Loucy (cell line): ENCODE measurements at regions not wholly inside any gene's neighbourhood (a gene's known extent, or its start where the extent isn't known, plus 50 kb on each side); places are given as distances from the start of the nearest gene placed in this dataset.

Source experiments
- H2AFZ ChIP-seq: fragments of 200-600 bp; sonication (generic); 2 replicates; pipeline ENCODE4 v1.6.0; 2016; ENCODE audit warnings: antibody characterized with exemption, mild to moderate bottlenecking, low read length, moderate library complexity
- H3F3A ChIP-seq: fragments of 200-600 bp; 2 replicates; pipeline ENCODE4 v1.6.0; 2016; ENCODE audit warnings: antibody characterized with exemption, low read depth, mild to moderate bottlenecking
- H3K27me3 ChIP-seq: fragments of 200-600 bp; sonication (generic); 2 replicates; pipeline ENCODE4 v1.6.1; 2014; ENCODE audit warnings: low read length, mild to moderate bottlenecking; ENCODE audit not compliant: insufficient read depth, poor library complexity, severe bottlenecking
- H3K36me3 ChIP-seq: fragments of 200-600 bp; sonication (generic); 2 replicates; pipeline ENCODE4 v1.6.1; 2016; ENCODE audit warnings: low read length; ENCODE audit not compliant: insufficient read depth
- H3K4me1 ChIP-seq: fragments of 200-600 bp; sonication (generic); 2 replicates; pipeline ENCODE4 v1.5.1; 2014; ENCODE audit warnings: low read length, mild to moderate bottlenecking; ENCODE audit not compliant: insufficient read depth, poor library complexity, severe bottlenecking
- H3K4me2 ChIP-seq: fragments of 200-600 bp; sonication (generic); 2 replicates; pipeline ENCODE4 v1.6.0; 2014; ENCODE audit warnings: antibody characterized with exemption, low read length, low read depth, mild to moderate bottlenecking; ENCODE audit not compliant: poor library complexity, severe bottlenecking
- H3K4me3 ChIP-seq: fragments of 200-600 bp; sonication (generic); 2 replicates; pipeline ENCODE4 v1.5.1; 2014; ENCODE audit warnings: low read length, mild to moderate bottlenecking, mixed read lengths; ENCODE audit not compliant: poor library complexity, severe bottlenecking
- H3K79me2 ChIP-seq: fragments of 200-600 bp; sonication (generic); 2 replicates; pipeline ENCODE4 v1.6.1; 2014; ENCODE audit warnings: low read length; ENCODE audit not compliant: insufficient read depth
- H3K9ac ChIP-seq: fragments of 200-600 bp; sonication (generic); 2 replicates; pipeline ENCODE4 v1.6.0; 2014; ENCODE audit warnings: mild to moderate bottlenecking, low read depth, low read length, moderate library complexity; ENCODE audit not compliant: poor library complexity, severe bottlenecking
- H3K9me2 ChIP-seq: fragments of 200-600 bp; sonication (generic); replicated peaks from 2 replicates; pipeline ENCODE4 v1.6.1; 2016; ENCODE audit warnings: low read depth, low read length, mixed read lengths
- H3K9me3 ChIP-seq: fragments of 200-600 bp; sonication (generic); 2 replicates; pipeline ENCODE4 v1.6.1; 2014; ENCODE audit warnings: mild to moderate bottlenecking, antibody characterized with exemption, low read length, low read depth; ENCODE audit not compliant: insufficient read depth
- H4K20me1 ChIP-seq: fragments of 200-600 bp; sonication (generic); 2 replicates; pipeline ENCODE4 v1.6.0; 2014; ENCODE audit warnings: antibody characterized with exemption, low read length, mild to moderate bottlenecking; ENCODE audit not compliant: insufficient read depth, poor library complexity, severe bottlenecking
- EZH2phosphoT487 ChIP-seq: fragments of 200-600 bp; IDR thresholded peaks from 2 replicates; pipeline ENCODE4 v1.6.1; 2018; ENCODE audit warnings: antibody characterized with exemption, mild to moderate bottlenecking, moderate library complexity, borderline replicate concordance
- TF ChIP-seq, protein P1 (sequence below): fragments of 200-600 bp; sonication (generic); conservative IDR thresholded peaks from 2 replicates; pipeline ENCODE4 v1.5.1; 2014; ENCODE audit warnings: mild to moderate bottlenecking, antibody characterized with exemption, low read length

DNA sequence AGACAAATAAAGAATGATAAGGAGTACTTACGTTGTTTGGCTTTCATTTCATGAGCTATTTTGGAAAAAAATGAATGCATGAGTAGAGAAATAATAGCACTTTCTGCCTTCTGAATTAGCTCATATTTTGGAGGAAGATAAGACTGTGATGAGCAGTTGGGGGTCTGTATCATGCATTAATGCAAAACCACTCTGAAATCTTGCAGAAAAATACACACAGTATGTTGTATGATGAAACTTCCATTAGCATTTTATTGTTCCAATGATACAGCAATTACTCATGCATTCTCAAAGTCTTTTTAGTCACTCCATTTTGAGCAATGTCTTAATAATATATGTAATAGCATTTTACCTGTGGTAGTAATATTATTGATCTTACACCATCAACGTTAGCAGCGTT, 571.0 kb downstream of the CDH8 start:
- Histone ChIP-seq H3K36me3 (no peaks in the 10 kb centered on the region), H3K9me3 (no peaks in the 10 kb centered on the region), H3K9me2 (no peaks in the 10 kb centered on the region), H3K9ac (no peak overlapping the region), H2AFZ (no peak overlapping the region), H3K4me1 (no peaks in the 10 kb centered on the region), H4K20me1 (no peaks in the 10 kb centered on the region), H3K79me2 (no peaks in the 10 kb centered on the region), H3K4me2 (no peak overlapping the region), H3K4me3 (no peak overlapping the region), H3K27me3 (no peaks in the 10 kb centered on the region), H3F3A (no peaks in the 10 kb centered on the region)
- no peak for TF ChIP-seq EZH2phosphoT487
- TF ChIP-seq, protein P1, sequence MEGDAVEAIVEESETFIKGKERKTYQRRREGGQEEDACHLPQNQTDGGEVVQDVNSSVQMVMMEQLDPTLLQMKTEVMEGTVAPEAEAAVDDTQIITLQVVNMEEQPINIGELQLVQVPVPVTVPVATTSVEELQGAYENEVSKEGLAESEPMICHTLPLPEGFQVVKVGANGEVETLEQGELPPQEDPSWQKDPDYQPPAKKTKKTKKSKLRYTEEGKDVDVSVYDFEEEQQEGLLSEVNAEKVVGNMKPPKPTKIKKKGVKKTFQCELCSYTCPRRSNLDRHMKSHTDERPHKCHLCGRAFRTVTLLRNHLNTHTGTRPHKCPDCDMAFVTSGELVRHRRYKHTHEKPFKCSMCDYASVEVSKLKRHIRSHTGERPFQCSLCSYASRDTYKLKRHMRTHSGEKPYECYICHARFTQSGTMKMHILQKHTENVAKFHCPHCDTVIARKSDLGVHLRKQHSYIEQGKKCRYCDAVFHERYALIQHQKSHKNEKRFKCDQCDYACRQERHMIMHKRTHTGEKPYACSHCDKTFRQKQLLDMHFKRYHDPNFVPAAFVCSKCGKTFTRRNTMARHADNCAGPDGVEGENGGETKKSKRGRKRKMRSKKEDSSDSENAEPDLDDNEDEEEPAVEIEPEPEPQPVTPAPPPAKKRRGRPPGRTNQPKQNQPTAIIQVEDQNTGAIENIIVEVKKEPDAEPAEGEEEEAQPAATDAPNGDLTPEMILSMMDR = no peak

DNA sequence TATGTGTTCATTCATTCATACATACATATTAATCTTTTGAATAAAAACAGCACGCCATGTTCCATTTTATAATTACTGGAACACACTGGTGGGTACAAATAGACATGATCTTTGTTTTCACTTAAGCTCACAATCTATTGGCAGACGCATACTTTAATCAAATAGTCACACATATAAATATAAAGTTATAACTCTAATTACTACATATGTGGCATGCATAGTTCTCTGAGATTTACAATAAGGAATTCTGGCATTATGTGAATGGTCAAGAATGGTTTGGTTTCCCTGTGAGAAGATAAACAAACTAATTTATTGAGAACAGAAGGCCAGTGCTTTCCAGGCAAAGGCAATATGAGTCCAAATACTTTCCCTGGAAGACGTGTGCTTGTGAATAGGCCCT, 576.2 kb downstream of the CDH8 start:
- H3K4me3 ChIP-seq = no peak overlapping the region
- no peaks in the 10 kb centered on the region for H3K9me2 ChIP-seq
- H3K27me3 ChIP-seq = no peaks in the 10 kb centered on the region
- no peak overlapping the region for H3K4me2 ChIP-seq
- H3K4me1 ChIP-seq = no peaks in the 10 kb centered on the region
- H3K36me3 ChIP-seq = no peaks in the 10 kb centered on the region
- no peaks in the 10 kb centered on the region for H3K79me2 ChIP-seq
- H3K9ac ChIP-seq = no peak overlapping the region
- no peak for TF ChIP-seq EZH2phosphoT487
- TF ChIP-seq, protein P1 = no peak
- no peaks in the 10 kb centered on the region for H3F3A ChIP-seq
- H2AFZ ChIP-seq = no peak overlapping the region
- H3K9me3 ChIP-seq = no peaks in the 10 kb centered on the region; the same call in 1 of the 2 replicates
- no peaks in the 10 kb centered on the region for H4K20me1 ChIP-seq

DNA sequence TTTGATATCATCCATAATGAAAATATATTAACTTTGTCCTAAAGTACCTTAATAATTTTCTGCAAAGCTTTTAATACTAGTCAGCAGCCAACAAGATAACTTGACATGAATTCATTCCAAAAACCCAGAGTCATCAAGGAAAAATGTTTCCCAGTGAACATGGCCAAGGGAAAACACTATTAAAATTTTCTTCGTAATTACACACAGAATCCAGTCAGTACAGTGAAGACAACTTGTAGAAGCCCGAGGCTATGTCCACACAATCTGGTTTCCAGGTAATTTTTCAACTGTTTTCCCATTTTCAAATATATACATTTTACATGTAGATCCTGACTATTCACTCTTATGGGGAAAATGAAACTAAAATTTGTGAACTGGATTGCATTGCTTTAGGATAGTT, 600.9 kb downstream of the CDH8 start:
- Histone ChIP-seq H3K4me3 (no peak overlapping the region), H3K4me2 (no peak overlapping the region), H3K9me3 (no peaks in the 10 kb centered on the region), H3F3A (no peaks in the 10 kb centered on the region), H4K20me1 (no peaks in the 10 kb centered on the region), H3K9ac (no peak overlapping the region), H3K4me1 (no peaks in the 10 kb centered on the region), H3K36me3 (no peaks in the 10 kb centered on the region), H3K9me2 (no peaks in the 10 kb centered on the region), H3K79me2 (no peaks in the 10 kb centered on the region), H2AFZ (no peak overlapping the region), H3K27me3 (no peaks in the 10 kb centered on the region)
- TF ChIP-seq, protein P1 = no peak
- no peak for TF ChIP-seq EZH2phosphoT487
